NCI-H2196 treated with DMSO at 0.1 percent for 48 hours (cell line): ENCODE measurements at regions not wholly inside any gene's neighbourhood (a gene's known extent, or its start where the extent isn't known, plus 50 kb on each side); places are given as distances from the start of the nearest gene placed in this dataset.
"Not testable (repeated sequence)": the region's sequence is repeated elsewhere in the genome, so short reads cannot be mapped to it uniquely, and the experiment has no call there.

Source experiments
- DNase-seq: peaks from one replicate; lab custom pipeline; 2025; ENCODE audit not compliant: unreplicated experiment; lab: John Stamatoyannopoulos, UW

- no peak for DNase-seq
Observed at GRCh38 chr12:127761880-127762279, 505.1 kb upstream of the TMEM132C start.

- DNase-seq, result no peak
Observed at GRCh38 chr12:127767656-127768055, 499.3 kb upstream of the TMEM132C start.

DNA sequence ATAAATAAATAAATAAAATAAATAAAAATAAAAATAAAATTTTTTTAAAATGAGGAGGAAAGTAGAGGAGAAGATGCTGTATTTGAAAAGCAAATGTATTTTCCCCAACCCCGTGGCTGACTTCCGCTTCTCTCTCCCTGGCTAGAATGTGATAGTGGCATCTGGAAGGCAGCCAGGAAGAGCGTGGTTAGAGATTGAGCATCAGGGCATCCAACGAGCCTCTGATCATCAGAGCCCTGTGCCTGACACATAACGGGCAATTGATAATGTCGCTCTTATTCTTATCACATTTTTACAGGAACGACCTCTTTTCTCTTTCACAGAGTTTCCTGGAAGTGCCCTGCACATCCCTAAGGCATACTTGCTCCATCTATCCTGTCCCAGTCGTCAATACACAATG is 496.9 kb upstream of the TMEM132C start:
- no peak for DNase-seq

- no peak for DNase-seq
Observed at GRCh38 chr12:127771546-127771945, 495.4 kb upstream of the TMEM132C start.

DNA sequence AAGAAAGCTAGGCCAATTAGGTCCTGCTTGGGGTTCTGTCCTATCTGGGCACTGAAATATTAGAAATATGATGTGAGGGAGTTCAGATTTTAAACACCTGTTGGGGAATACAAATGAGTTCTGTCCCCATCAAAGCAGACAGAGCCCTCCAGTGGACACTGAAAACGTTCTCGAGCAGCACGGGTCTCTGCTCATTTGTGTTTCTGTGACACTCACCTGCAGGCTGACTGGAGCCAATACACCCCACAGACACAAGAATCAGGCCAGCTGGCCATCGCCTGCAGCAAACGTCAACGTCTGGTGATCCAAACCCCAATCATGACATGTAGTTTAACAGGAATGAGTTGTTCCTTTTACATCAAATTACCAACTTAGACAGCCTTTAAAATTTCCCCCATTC is 493.4 kb upstream of the TMEM132C start:
- no peak for DNase-seq

GRCh38 chr12:127774828-127775227 is 492.1 kb upstream of the TMEM132C start:
- DNase-seq, result no peak

DNA sequence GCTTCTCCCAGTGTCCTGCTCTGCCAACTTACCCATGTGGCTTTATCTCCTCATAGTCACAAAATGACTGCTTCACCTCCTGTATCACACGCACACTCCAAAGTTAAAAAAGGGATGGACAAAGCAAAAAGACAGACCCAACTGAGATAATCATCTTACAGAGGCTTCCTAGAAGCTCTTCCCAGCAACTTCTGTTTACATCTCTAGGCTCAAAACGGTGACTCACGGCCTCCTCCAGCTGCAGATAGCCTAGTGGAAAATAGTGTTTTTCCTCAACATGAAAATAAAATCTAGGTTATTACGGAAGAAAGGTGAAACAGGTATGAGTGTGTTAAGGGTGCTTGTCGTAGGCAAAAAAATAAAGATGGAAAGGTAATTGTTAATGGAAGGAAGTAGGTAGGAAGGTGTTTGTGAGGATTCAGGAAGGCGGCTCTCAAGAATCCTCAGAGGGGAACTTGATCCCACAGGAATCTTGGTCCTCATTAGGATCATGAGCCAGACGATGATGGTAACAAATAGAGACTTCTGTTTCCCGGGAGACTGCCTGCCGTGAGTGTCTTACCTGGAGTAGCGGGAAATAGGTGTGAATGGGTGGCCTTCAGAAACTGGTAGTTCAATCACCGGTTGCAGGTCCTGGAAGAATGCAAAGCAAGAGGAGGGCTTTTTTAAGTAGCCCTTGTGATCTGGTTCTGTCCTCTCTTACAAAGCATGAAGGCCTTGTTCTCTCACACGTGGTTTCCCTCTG is 487.5 kb upstream of the TMEM132C start:
- no peak for DNase-seq

DNA sequence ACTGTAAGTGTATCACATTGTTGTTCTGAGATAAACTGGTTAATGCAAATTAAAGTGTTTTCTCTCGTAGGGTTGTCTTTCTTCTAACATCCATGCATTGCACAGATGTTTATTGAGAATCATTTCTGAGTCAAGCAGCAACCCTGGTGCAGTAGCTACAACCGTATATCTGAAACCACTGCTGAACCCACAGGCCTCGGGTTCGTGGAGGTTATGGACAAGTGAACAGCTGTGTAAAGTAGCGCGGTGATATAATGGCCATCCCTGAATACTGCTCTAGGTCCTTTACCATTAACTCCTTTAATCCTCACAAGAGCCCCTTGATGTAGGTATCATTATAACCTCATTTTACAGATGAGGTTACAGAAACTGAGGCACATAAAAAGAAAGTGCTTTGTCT is 486.1 kb upstream of the TMEM132C start:
- DNase-seq, result no peak

- no peak for DNase-seq
Observed at GRCh38 chr12:127781336-127781735, 485.6 kb upstream of the TMEM132C start.

- no peak for DNase-seq
Observed at GRCh38 chr12:127785540-127785939, 481.4 kb upstream of the TMEM132C start.

- no peak for DNase-seq
Observed at GRCh38 chr12:127785986-127786590, 480.9 kb upstream of the TMEM132C start.

DNA sequence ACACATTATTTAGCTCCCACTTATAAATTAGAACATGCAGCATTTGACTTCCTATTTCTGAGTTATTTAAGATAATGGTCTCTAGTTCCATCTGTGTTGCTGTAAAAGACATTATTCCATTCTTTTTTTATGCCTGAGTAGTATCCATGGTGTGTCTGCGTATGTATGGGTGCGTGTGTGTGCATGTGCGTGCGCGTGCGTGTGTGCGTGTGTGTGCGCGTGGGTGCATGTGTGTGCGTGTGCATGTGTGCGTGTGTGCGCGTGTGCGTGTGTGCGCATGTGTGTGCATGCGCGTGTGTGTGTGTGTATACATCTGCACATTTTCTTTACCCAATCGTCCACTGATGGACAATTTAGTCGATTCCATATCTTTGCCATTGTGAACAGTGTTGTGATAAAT is 479.4 kb upstream of the TMEM132C start:
- no peak for DNase-seq

DNA sequence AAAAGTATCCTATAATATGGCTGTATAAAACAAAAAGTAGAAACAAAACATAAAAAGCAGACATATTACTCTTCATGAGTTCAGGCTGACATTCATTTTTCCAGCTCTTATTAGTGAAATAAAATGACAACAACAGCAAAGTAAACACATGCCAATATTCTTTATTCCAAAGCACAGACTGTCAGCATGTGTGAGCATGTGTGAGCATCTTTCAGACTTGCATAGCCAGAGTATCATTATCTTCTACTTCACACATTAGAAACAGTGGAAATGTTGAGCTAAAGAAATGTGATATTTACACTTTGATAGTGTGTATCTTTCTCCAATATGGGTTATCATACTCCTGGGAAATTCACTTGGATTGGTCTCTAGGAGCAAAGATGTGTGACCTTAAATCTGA is 476.6 kb upstream of the TMEM132C start:
- DNase-seq, result no peak

- no peak for DNase-seq
Observed at GRCh38 chr12:127791217-127791616, 475.8 kb upstream of the TMEM132C start.

DNA sequence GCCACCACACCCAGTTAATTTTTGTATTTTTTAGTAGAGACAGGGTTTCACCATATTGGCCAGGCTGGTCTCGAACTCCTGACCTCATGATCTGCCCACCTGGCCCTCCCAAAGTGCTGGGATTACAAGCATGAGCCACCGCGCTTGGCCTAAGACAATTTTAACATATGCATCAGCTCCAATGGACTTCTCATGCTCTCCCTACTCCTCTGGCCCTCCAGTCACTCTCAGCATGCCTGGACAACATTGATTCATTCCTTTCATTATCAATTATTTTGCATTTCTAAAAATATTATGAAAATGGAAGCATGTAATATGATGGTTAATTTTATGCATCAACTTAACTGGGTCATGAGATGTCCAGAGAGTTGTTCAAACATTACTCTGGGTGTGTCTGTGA is 469.1 kb upstream of the TMEM132C start:
- DNase-seq, result no peak

- DNase-seq, result no peak
Observed at GRCh38 chr12:127802271-127802670, 464.7 kb upstream of the TMEM132C start.

GRCh38 chr12:127803545-127803944 is 463.4 kb upstream of the TMEM132C start:
- DNase-seq, result no peak

GRCh38 chr12:127809275-127809674 is 457.7 kb upstream of the TMEM132C start:
- no peak for DNase-seq

GRCh38 chr12:127810041-127810440 is 456.9 kb upstream of the TMEM132C start:
- DNase-seq, result no peak

GRCh38 chr12:127810459-127810858 is 456.5 kb upstream of the TMEM132C start:
- not testable (repeated sequence) for DNase-seq

GRCh38 chr12:127811988-127812387 is 455.0 kb upstream of the TMEM132C start:
- no peak for DNase-seq

DNA sequence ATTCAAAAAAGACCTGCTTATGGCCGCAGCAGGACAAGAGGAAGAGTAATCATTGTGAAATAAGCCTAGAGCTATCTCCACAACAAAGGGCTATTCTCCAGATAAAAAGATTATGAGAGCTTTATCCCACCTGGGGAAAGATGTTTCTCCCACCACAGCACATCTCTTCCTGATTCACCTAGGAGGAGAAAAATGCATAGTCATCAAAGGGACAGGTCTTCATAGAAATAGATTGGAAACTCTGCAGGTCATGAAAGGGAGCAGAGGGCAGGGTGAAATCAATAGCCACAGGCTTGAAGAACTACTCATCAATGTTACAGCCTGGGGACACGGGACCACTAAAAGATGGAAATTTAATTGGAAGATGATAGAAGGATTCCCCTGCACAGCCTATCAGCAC is 453.8 kb upstream of the TMEM132C start:
- no peak for DNase-seq

- no peak for DNase-seq
Observed at GRCh38 chr12:127819056-127819455, 447.9 kb upstream of the TMEM132C start.
